H9 (cell line): ENCODE measurements at regions not wholly inside any gene's neighbourhood (a gene's known extent, or its start where the extent isn't known, plus 50 kb on each side); places are given as distances from the start of the nearest gene placed in this dataset.
"Not testable (repeated sequence)": the region's sequence is repeated elsewhere in the genome, so short reads cannot be mapped to it uniquely, and the experiment has no call there.

Experiments
- DNase-seq: peaks from one replicate; pipeline ENCODE4 v3.0.0-alpha.2; 2017
- H2AFZ ChIP-seq: one replicate; pipeline ENCODE4 v1.6.1; 2013; ENCODE audit warnings: mild to moderate bottlenecking, low read length, control low read depth, moderate library complexity
- H2AK5ac ChIP-seq: 2 replicates; pipeline ENCODE4 v1.6.1; 2013; ENCODE audit warnings: low read length, control low read depth, mixed read lengths; ENCODE audit not compliant: insufficient read length
- H2BK120ac ChIP-seq: one replicate; pipeline ENCODE4 v1.6.1; 2013; ENCODE audit warnings: low read depth, mild to moderate bottlenecking, low read length, control low read depth, inconsistent platforms; ENCODE audit not compliant: poor library complexity, severe bottlenecking
- H2BK12ac ChIP-seq: 2 replicates; pipeline ENCODE4 v1.6.1; 2013; ENCODE audit warnings: low read length, control low read depth, mixed read lengths, low read depth; ENCODE audit not compliant: insufficient read length
- H2BK15ac ChIP-seq: 2 replicates; pipeline ENCODE4 v1.6.1; 2013; ENCODE audit warnings: low read depth, low read length, control low read depth
- H2BK20ac ChIP-seq: one replicate; pipeline ENCODE4 v1.6.1; 2013; ENCODE audit warnings: low read depth, mild to moderate bottlenecking, low read length, control low read depth, inconsistent platforms; ENCODE audit not compliant: poor library complexity, severe bottlenecking
- H2BK5ac ChIP-seq: 2 replicates; pipeline ENCODE4 v1.6.1; 2013; ENCODE audit warnings: low read length, control low read depth, mixed read lengths; ENCODE audit not compliant: insufficient read length
- H3K14ac ChIP-seq: 2 replicates; pipeline ENCODE4 v1.6.1; 2013; ENCODE audit warnings: low read length, control low read depth; ENCODE audit not compliant: insufficient read depth
- H3K18ac ChIP-seq: 2 replicates; pipeline ENCODE4 v1.6.1; 2013; ENCODE audit warnings: low read depth, mild to moderate bottlenecking, mixed read lengths, low read length, control low read depth; ENCODE audit not compliant: insufficient read length
- H3K23ac ChIP-seq: 2 replicates; pipeline ENCODE4 v1.6.1; 2013; ENCODE audit warnings: low read length, control low read depth, mixed read lengths, low read depth; ENCODE audit not compliant: insufficient read length
- H3K23me2 ChIP-seq: 2 replicates; pipeline ENCODE4 v1.6.1; 2013; ENCODE audit warnings: low read depth, mild to moderate bottlenecking, mixed read lengths, low read length, control low read depth; ENCODE audit not compliant: insufficient read length, poor library complexity, severe bottlenecking
- H3K27ac ChIP-seq: 2 replicates; pipeline ENCODE4 v1.5.1; 2013; ENCODE audit warnings: low read length, control low read depth, mixed read lengths, low read depth; ENCODE audit not compliant: insufficient read length
- H3K27me3 ChIP-seq: 2 replicates; pipeline ENCODE4 v1.6.1; 2013; ENCODE audit warnings: low read length, control low read depth, inconsistent platforms; ENCODE audit not compliant: insufficient read depth
- H3K4ac ChIP-seq: 2 replicates; pipeline ENCODE4 v1.6.1; 2013; ENCODE audit warnings: low read depth, mild to moderate bottlenecking, control low read depth, inconsistent platforms, low read length, moderate library complexity
- H3K4me1 ChIP-seq: 2 replicates; pipeline ENCODE4 v1.6.1; 2013; ENCODE audit warnings: low read length, control low read depth, inconsistent platforms; ENCODE audit not compliant: insufficient read depth
- H3K4me2 ChIP-seq: 2 replicates; pipeline ENCODE4 v1.6.1; 2013; ENCODE audit warnings: low read length, control low read depth, mixed read lengths; ENCODE audit not compliant: insufficient read length, insufficient read depth
- H3K56ac ChIP-seq: 2 replicates; pipeline ENCODE4 v1.6.1; 2013; ENCODE audit warnings: low read depth, mild to moderate bottlenecking, mixed read lengths, low read length, control low read depth; ENCODE audit not compliant: insufficient read length
- H3K79me1 ChIP-seq: 2 replicates; pipeline ENCODE4 v1.6.1; 2013; ENCODE audit warnings: low read depth, mild to moderate bottlenecking, moderate library complexity, low read length, control low read depth, inconsistent platforms; ENCODE audit not compliant: insufficient read depth, poor library complexity, severe bottlenecking
- H3K79me2 ChIP-seq: 2 replicates; pipeline ENCODE4 v1.6.1; 2013; ENCODE audit warnings: low read length, control low read depth, inconsistent platforms; ENCODE audit not compliant: insufficient read depth
- H3K9ac ChIP-seq: 2 replicates; pipeline ENCODE4 v1.6.1; 2013; ENCODE audit warnings: low read length, control low read depth, mixed read lengths; ENCODE audit not compliant: insufficient read length; ENCODE audit errors: extremely low read depth
- H3K9me3 ChIP-seq: one replicate; pipeline ENCODE4 v1.6.1; 2013; ENCODE audit warnings: low read depth, low read length, inconsistent platforms; ENCODE audit not compliant: control insufficient read depth
- H3T11ph ChIP-seq: one replicate; pipeline ENCODE4 v1.6.1; 2013; ENCODE audit warnings: mild to moderate bottlenecking, low read length, control low read depth, inconsistent platforms
- H4K20me1 ChIP-seq: one replicate; pipeline ENCODE4 v1.6.1; 2013; ENCODE audit not compliant: control insufficient read depth, insufficient read length, insufficient read depth
- H4K5ac ChIP-seq: 2 replicates; pipeline ENCODE4 v1.6.1; 2013; ENCODE audit warnings: low read depth, mild to moderate bottlenecking, mixed read lengths, low read length, control low read depth; ENCODE audit not compliant: insufficient read length
- H4K8ac ChIP-seq: replicated peaks from 2 replicates; pipeline ENCODE4 v1.6.1; 2013; ENCODE audit warnings: low read length, control low read depth, mixed read lengths, low read depth; ENCODE audit not compliant: insufficient read length
- H4K91ac ChIP-seq: 2 replicates; pipeline ENCODE4 v1.6.1; 2013; ENCODE audit warnings: low read depth, mild to moderate bottlenecking, moderate library complexity, mixed read lengths, low read length, control low read depth; ENCODE audit not compliant: insufficient read length
- H3K27ac Mint-ChIP-seq, 3 experiments: 2 replicates in 2 of 3; 3 replicates in 1 of 3; pipeline ENCODE4 v1.8.0; 2020 to 2021; ENCODE audit warnings: mixed read lengths in 3 of 3, mild to moderate bottlenecking in 1 of 3, moderate library complexity in 1 of 3
- H3K27me3 Mint-ChIP-seq: 2 replicates; pipeline ENCODE4 v1.8.0; 2021; ENCODE audit warnings: low read depth, mild to moderate bottlenecking, moderate library complexity, mixed read lengths
- H3K36me3 Mint-ChIP-seq, 3 experiments: 2 replicates in 2 of 3; 3 replicates in 1 of 3; pipeline ENCODE4 v1.8.0; 2020 to 2021; ENCODE audit warnings: low read depth in 3 of 3, mixed read lengths in 3 of 3; ENCODE audit not compliant: insufficient read depth in 1 of 3
- H3K4me1 Mint-ChIP-seq, 2 experiments: 2 replicates each; pipeline ENCODE4 v1.8.0; 2020; ENCODE audit warnings: mixed read lengths in 2 of 2
- H3K4me3 Mint-ChIP-seq, 2 experiments: 2 replicates in 1 of 2; 3 replicates in 1 of 2; pipeline ENCODE4 v1.8.0; 2020 to 2021; ENCODE audit warnings: mild to moderate bottlenecking in 2 of 2, mixed read lengths in 2 of 2, moderate library complexity in 1 of 2
- H3K9me3 Mint-ChIP-seq, 2 experiments: 2 replicates in 1 of 2; 3 replicates in 1 of 2; pipeline ENCODE4 v1.8.0; 2020; ENCODE audit warnings: mild to moderate bottlenecking in 2 of 2, mixed read lengths in 2 of 2, moderate library complexity in 1 of 2
- WGBS: extraction: QIAGEN DNeasy Blood & Tissue Kit; methylation state at CpG from one replicate; pipeline ENCODE4 v1.1.7; 2013; ENCODE audit warnings: missing lambda C conversion rate, low lambda C conversion rate, mixed read lengths; ENCODE audit not compliant: insufficient read length; ENCODE audit errors: extremely low coverage; 5-methylcytosine and 5-hydroxymethylcytosine counted together

- H3K4me3 Mint-ChIP-seq, H3K79me2 ChIP-seq, H3K4me1 Mint-ChIP-seq, H4K20me1 ChIP-seq, H3K56ac ChIP-seq, H3K27me3 Mint-ChIP-seq, H3K18ac ChIP-seq, H3K27ac Mint-ChIP-seq, H2BK20ac ChIP-seq, H3K4ac ChIP-seq, H4K5ac ChIP-seq, H3K36me3 Mint-ChIP-seq, H3K9me3 ChIP-seq, H3K9ac ChIP-seq, H2BK12ac ChIP-seq, H3T11ph ChIP-seq, H3K27me3 ChIP-seq, H2BK120ac ChIP-seq, H2BK5ac ChIP-seq, H3K23ac ChIP-seq, H2AK5ac ChIP-seq, H3K14ac ChIP-seq, H3K9me3 Mint-ChIP-seq, H3K27ac ChIP-seq, DNase-seq, H2BK15ac ChIP-seq, H4K91ac ChIP-seq, H3K23me2 ChIP-seq, H3K4me2 ChIP-seq, H4K8ac ChIP-seq, H3K4me1 ChIP-seq, H3K79me1 ChIP-seq, H2AFZ ChIP-seq: not testable (repeated sequence)
- no CpG with 5 or more reads among the region's 6 CpGs for WGBS
Measured at GRCh38 chr1:223899775-223900174, 54.0 kb upstream of the TP53BP2 start.

GRCh38 chr1:223897097-223897496 lies 51.4 kb upstream of the TP53BP2 start:
- not testable (repeated sequence) for H3K36me3 Mint-ChIP-seq, H3K27ac Mint-ChIP-seq, H3K18ac ChIP-seq, H3T11ph ChIP-seq, H3K4ac ChIP-seq, H4K8ac ChIP-seq, H3K9me3 Mint-ChIP-seq, H3K4me2 ChIP-seq, H3K23ac ChIP-seq, H2BK120ac ChIP-seq, H3K27me3 Mint-ChIP-seq, H4K20me1 ChIP-seq, H3K27me3 ChIP-seq, H2AFZ ChIP-seq, H3K4me3 Mint-ChIP-seq, H3K79me2 ChIP-seq, H3K14ac ChIP-seq, DNase-seq, H3K27ac ChIP-seq, H3K23me2 ChIP-seq, H3K9ac ChIP-seq, H3K56ac ChIP-seq, H3K4me1 ChIP-seq, H2BK15ac ChIP-seq, H3K4me1 Mint-ChIP-seq, H3K79me1 ChIP-seq, H2BK12ac ChIP-seq, H4K91ac ChIP-seq, H4K5ac ChIP-seq, H3K9me3 ChIP-seq, H2AK5ac ChIP-seq, H2BK20ac ChIP-seq, H2BK5ac ChIP-seq
- no CpG with 5 or more reads among the region's 4 CpGs for WGBS
